Glutamatergic neuron (in vitro differentiated cells): ENCODE measurements at regions not wholly inside any gene's neighbourhood (a gene's known extent, or its start where the extent isn't known, plus 50 kb on each side); places are given as distances from the start of the nearest gene placed in this dataset.

Experiments used
- DNase-seq: peaks from one replicate; pipeline ENCODE4 v3.0.0; 2022
- H3K27ac Mint-ChIP-seq: one replicate; pipeline ENCODE4 v1.8.0; 2020; ENCODE audit warnings: mild to moderate bottlenecking, mixed read lengths, inconsistent platforms; ENCODE audit not compliant: unreplicated experiment
- H3K27me3 Mint-ChIP-seq: one replicate; pipeline ENCODE4 v1.8.0; 2020; ENCODE audit warnings: mild to moderate bottlenecking, moderate library complexity, mixed read lengths, inconsistent platforms; ENCODE audit not compliant: unreplicated experiment
- H3K36me3 Mint-ChIP-seq: one replicate; pipeline ENCODE4 v1.8.0; 2020; ENCODE audit warnings: mild to moderate bottlenecking, mixed read lengths, inconsistent platforms; ENCODE audit not compliant: unreplicated experiment
- H3K4me1 Mint-ChIP-seq: one replicate; pipeline ENCODE4 v1.8.0; 2020; ENCODE audit warnings: mild to moderate bottlenecking, low read depth, mixed read lengths, inconsistent platforms; ENCODE audit not compliant: unreplicated experiment
- H3K4me3 Mint-ChIP-seq: one replicate; pipeline ENCODE4 v1.8.0; 2020; ENCODE audit warnings: mild to moderate bottlenecking, mixed read lengths, inconsistent platforms; ENCODE audit not compliant: unreplicated experiment
- H3K9me3 Mint-ChIP-seq: one replicate; pipeline ENCODE4 v1.8.0; 2020; ENCODE audit warnings: mild to moderate bottlenecking, moderate library complexity, mixed read lengths, inconsistent platforms; ENCODE audit not compliant: unreplicated experiment
- TF ChIP-seq, protein P1 (sequence below): fragments of 200-600 bp; sonication (generic); IDR thresholded peaks from one replicate; pipeline ENCODE4 v1.5.0; 2021; ENCODE audit not compliant: partially characterized antibody, unreplicated experiment

DNA sequence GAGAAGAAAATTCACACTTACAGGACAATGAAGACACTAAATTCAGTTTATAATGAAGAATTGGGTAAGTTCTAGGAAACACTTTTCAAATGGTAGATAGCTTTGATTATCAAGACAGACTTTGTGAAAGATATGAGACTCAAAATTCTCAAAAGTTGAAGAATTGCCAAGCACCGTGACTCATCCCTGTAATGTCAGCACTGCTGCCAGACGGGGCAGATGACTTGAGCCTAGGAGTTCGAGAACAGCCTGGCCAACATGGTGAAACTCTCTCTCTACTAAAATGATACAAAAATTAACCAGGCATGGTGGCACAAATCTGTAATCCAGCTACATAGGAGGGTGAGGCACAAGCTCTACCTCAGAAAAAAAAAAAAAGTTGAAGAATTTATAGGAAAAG, 1820.1 kb upstream of the LRRTM1 start:
- TF ChIP-seq, protein P1, sequence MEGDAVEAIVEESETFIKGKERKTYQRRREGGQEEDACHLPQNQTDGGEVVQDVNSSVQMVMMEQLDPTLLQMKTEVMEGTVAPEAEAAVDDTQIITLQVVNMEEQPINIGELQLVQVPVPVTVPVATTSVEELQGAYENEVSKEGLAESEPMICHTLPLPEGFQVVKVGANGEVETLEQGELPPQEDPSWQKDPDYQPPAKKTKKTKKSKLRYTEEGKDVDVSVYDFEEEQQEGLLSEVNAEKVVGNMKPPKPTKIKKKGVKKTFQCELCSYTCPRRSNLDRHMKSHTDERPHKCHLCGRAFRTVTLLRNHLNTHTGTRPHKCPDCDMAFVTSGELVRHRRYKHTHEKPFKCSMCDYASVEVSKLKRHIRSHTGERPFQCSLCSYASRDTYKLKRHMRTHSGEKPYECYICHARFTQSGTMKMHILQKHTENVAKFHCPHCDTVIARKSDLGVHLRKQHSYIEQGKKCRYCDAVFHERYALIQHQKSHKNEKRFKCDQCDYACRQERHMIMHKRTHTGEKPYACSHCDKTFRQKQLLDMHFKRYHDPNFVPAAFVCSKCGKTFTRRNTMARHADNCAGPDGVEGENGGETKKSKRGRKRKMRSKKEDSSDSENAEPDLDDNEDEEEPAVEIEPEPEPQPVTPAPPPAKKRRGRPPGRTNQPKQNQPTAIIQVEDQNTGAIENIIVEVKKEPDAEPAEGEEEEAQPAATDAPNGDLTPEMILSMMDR: no peak
- Mint-ChIP-seq H3K36me3 (no peaks in the 10 kb centered on the region), H3K4me3 (no peak overlapping the region), H3K9me3 (peaks cover 2% of the 10 kb centered on the region), H3K27me3 (peaks cover 3% of the 10 kb centered on the region), H3K27ac (no peak overlapping the region), H3K4me1 (no peaks in the 10 kb centered on the region)
- DNase-seq: no peak

DNA sequence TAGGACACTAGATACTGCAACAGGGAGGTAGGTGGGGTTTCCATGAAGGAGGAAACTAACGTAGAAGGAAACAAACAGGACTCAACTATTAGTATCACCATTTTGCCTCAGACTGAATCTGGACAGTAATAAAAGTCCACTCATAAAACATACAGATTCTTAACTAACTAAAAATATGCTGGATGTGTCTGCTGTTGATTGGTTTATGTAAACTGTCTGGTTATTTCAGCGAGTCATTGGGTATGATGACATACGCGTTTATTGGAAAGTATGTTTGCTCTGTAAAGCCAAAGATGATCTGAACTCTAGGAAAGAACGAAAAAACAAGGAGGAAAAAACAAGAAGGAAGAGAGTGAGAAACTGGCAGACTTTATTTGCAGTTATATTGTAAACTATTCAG, 1816.1 kb upstream of the LRRTM1 start:
- no peaks in the 10 kb centered on the region for H3K9me3 Mint-ChIP-seq
- no peak overlapping the region for H3K4me3 Mint-ChIP-seq

DNA sequence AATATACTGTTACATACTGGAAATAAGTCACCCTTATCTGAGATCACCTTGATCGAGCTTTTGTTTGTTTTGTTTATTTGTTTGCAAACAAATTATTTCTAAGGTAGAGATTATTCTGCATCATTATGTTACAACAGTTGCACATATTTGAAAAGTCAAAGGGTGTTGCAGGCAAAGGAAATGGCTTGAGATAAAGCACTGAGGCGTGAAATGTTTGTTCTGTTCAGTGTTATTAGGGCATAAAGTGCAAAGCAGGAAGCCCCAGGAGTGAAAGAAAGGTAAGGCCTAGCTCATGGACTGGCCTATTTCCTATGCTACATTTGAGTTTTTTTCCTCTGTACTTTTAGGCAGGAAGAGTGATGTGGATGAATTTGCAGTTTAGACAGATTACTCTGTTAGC, 1815.6 kb upstream of the LRRTM1 start:
- no peak for DNase-seq
- no peak overlapping the region for H3K4me3 Mint-ChIP-seq
- H3K36me3 Mint-ChIP-seq: no peaks in the 10 kb centered on the region
- H3K4me1 Mint-ChIP-seq: no peaks in the 10 kb centered on the region
- H3K27ac Mint-ChIP-seq: no peak overlapping the region
- no peaks in the 10 kb centered on the region for H3K27me3 Mint-ChIP-seq
- TF ChIP-seq, protein P1: no peak
- H3K9me3 Mint-ChIP-seq: no peaks in the 10 kb centered on the region

More for the DNA sequence above, 1816.1 kb upstream of the LRRTM1 start:
- no peaks in the 10 kb centered on the region for H3K36me3 Mint-ChIP-seq
- H3K27me3 Mint-ChIP-seq: no peaks in the 10 kb centered on the region
- H3K4me1 Mint-ChIP-seq: no peaks in the 10 kb centered on the region
- DNase-seq: no peak
- no peak overlapping the region for H3K27ac Mint-ChIP-seq
- TF ChIP-seq, protein P1: no peak

DNA sequence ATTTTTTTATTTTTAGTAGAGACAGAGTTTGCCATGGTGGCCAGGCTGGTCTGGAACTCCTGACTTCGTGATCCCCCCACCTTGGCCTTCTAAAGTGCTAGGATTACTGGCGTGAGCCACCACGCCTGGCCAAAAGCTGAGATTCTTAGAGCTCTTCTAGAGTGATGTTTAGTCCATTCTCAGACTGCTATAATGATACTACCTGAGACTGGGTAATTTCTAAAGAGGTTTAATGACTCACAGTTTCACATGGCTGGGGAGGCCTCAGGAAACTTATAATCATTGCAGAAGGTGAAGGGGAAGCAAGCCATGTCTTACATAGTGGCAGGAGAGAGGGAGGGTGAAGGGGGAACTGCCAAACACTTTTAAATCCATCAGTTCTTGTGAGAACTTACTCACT, 1804.9 kb upstream of the LRRTM1 start:
- Mint-ChIP-seq H3K27me3 (peaks cover 2% of the 10 kb centered on the region), H3K4me1 (no peaks in the 10 kb centered on the region), H3K4me3 (no peak overlapping the region), H3K27ac (no peak overlapping the region), H3K9me3 (peaks cover 3% of the 10 kb centered on the region), H3K36me3 (peaks cover 6% of the 10 kb centered on the region)
- no peak for DNase-seq
- TF ChIP-seq, protein P1: no peak

DNA sequence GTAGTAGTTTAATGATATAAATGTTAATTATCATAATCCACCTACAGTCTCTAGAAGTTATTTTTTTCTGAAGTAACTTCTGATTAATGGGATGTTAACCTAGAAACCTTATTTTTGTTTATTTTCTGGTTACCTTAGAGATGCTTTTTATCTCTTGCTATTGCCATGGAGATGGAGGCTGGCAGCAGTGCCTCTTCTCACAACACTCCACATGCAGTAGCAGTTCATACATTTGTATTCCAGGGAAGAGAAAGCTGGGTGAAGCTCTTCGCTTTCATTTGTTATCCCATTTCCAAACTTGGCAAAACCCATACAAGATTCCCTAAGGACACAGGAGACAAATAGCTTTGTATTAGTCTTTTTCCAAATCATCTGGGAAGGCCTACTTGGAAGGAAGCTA, 1794.1 kb upstream of the LRRTM1 start:
- no peaks in the 10 kb centered on the region for H3K27me3 Mint-ChIP-seq
- no peak overlapping the region for H3K4me3 Mint-ChIP-seq
- no peak for DNase-seq
- H3K27ac Mint-ChIP-seq: no peak overlapping the region
- TF ChIP-seq, protein P1: no peak
- no peaks in the 10 kb centered on the region for H3K4me1 Mint-ChIP-seq
- H3K36me3 Mint-ChIP-seq: no peaks in the 10 kb centered on the region
- H3K9me3 Mint-ChIP-seq: no peaks in the 10 kb centered on the region
